GM12873 (cell line): ENCODE measurements at regions not wholly inside any gene's neighbourhood (a gene's known extent, or its start where the extent isn't known, plus 50 kb on each side); places are given as distances from the start of the nearest gene placed in this dataset.

Experiments used
- TF ChIP-seq, protein P1 (sequence below): IDR thresholded peaks from 2 replicates; pipeline ENCODE4 v1.5.1; 2012; ENCODE audit warnings: low read depth, mild to moderate bottlenecking, moderate library complexity, low read length, control low read depth; ENCODE audit not compliant: insufficient read depth; ENCODE audit errors: missing control alignments

DNA sequence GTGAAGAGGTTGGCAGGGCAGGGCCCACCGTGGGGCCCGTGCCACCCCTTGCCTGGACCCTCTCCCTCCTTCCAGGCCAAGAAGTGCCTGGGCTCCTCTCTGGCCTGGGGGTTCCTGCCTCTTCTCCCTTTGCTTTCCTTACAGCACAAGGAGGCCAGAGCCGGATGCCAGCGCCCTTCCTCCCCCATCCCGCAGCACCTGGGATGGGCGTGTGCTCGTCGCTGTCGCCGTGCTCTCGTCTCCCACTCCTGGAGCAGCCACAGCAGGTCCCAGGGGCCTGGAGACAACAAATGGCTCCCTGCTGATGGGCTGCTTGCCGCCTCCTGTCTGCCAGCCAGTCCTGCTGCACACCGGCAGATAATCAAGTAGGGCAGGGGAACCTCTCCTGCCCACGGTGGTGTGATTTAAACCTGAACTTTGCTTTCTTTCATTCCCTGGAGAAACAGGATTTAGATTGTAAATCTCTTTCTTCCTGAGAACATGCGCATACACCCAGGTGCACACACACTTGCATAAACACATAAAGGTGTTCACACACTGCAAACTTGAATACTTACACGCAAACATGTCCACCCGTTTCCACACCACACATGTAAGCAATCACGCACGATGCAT, 50.8 kb upstream of the POU3F1 start:
- TF ChIP-seq, protein P1, sequence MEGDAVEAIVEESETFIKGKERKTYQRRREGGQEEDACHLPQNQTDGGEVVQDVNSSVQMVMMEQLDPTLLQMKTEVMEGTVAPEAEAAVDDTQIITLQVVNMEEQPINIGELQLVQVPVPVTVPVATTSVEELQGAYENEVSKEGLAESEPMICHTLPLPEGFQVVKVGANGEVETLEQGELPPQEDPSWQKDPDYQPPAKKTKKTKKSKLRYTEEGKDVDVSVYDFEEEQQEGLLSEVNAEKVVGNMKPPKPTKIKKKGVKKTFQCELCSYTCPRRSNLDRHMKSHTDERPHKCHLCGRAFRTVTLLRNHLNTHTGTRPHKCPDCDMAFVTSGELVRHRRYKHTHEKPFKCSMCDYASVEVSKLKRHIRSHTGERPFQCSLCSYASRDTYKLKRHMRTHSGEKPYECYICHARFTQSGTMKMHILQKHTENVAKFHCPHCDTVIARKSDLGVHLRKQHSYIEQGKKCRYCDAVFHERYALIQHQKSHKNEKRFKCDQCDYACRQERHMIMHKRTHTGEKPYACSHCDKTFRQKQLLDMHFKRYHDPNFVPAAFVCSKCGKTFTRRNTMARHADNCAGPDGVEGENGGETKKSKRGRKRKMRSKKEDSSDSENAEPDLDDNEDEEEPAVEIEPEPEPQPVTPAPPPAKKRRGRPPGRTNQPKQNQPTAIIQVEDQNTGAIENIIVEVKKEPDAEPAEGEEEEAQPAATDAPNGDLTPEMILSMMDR: no peak
